ENCODE measurements at regions not wholly inside any gene's neighbourhood (a gene's known extent, or its start where the extent isn't known, plus 50 kb on each side); places are given as distances from the start of the nearest gene placed in this dataset.

- no peak for DNase-seq
These were observed 66.1 kb downstream of the LEPR start for GRCh38 chr1:65486613-65487012.

DNA sequence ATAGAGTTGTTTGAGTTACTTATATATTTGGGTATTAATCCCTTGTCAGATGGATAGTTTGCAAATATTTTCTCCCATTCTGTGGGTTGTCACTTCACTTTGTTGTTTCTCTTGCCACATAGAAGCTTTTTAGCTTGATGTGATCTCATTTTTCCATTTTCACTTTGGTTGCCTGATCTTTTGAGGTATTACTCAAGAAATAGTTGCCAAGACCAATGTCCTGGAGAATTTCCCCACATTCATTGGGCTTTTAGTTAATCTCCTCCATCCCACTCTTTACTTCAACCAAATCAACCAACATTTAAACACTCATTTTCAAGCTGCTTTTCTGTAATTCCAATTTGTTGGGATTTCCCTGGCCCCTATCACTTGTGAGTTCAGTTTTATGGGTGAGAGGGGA, 69.0 kb downstream of the LEPR start:
- no peak for DNase-seq

DNA sequence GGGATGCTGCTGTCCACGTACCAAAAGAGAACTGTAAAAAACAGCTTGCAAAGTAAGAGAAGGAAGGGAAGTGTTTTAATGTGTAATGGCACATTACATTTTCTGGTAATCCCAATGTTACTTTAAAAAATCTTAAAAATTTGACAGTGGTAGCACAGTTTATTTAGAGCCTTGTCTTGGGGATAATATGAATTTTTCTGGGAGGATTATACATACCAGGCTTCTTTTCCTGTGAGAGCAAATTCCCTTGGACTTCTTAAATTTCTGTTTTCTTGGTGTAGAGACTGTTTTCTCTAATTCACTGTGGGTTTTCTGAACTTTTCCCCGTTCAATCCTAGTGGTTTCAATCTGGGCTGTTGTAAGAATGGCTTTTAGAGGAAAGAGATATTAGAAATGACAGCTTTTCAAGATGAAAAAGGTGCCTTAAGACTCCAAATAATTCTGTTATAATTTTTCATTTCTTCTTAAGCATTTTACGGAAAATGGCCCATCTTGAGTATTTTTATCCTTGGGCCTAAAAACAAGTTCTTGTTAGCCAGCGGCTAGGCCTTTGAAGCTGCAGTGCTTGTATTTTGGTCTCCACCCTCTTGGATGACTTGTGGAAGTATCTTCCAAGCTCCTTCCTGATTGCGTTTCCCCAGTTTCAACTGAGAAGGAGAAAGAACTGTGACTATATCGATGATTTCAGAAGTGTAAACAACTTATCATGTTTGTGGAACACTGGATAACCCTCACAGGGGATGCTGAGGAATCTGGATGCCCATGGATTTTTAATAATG, 70.0 kb downstream of the LEPR start:
- no peak for DNase-seq

- no peak for DNase-seq
These were observed 71.0 kb downstream of the LEPR start for GRCh38 chr1:65491472-65491871.

DNA sequence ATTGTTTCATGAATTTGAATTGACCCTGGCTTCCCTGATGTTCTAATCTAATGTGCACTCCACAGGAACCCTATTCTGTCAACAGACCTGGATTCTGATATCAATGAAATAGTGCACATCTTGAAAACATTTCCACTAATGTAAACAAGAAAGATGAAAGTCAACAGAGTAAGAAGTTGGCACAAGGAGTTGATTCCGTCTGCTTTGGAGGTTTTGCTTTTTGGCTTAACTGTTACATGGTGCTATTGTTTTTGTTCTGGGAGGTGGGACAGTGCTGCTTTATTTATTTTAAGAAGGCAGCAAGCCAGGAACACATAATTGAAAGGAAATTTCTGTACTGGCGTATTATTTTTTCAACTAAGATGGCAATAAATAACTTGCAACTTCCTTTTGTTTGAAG, 73.3 kb downstream of the LEPR start:
- no peak for DNase-seq

- DNase-seq: no peak
These were observed 74.2 kb downstream of the LEPR start for GRCh38 chr1:65494671-65495070.

- DNase-seq: no peak
These were observed 74.7 kb downstream of the LEPR start for GRCh38 chr1:65495137-65495536.

DNA sequence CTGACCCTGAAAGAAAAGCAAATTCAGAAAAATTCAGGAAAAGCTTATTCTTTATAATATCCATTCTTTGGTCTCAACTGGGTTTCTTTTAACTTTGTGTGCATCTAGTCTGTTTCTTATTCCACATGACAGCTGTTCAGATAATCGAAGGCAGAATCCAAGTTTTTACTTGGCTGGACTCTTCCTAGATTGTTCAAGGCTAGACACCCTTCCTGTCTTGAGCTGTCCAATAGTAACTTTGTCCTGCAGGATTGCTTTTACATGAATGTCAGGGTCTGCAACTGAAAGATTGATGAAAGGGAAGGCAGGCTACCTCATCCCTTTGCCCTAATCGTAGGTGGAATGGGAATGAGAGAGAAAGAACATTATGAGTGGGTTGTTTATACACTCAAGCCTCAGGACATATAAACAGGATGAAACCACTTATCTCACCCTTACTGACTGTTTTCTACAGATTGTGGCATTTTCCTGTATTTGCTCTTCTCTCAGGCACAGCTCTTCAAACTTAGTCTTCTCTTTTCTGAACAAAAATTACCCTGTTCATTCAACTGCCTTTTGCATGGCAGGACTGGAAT, 76.9 kb downstream of the LEPR start:
- DNase-seq: no peak

- no peak for DNase-seq
These were observed 83.0 kb downstream of the LEPR start for GRCh38 chr1:65503427-65503826.

DNA sequence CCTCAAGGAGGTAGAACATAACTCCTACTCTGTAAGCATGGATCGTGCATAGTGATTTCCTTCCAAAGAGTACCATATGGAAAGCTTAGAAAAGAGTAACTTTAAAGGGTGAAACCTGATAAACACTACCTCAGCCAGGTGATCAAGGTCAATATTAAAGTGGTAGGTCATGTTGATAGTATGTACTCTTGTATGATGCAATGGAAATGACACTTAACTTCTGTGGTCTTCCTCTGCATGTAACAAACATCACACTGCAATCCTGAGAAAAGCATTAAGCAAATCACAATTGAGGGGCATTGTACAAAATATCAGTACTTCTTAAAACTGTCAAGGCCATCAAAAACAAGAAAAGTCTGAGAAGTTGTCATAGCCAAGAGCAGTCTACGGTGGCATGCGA, 83.8 kb downstream of the LEPR start:
- DNase-seq: no peak

DNA sequence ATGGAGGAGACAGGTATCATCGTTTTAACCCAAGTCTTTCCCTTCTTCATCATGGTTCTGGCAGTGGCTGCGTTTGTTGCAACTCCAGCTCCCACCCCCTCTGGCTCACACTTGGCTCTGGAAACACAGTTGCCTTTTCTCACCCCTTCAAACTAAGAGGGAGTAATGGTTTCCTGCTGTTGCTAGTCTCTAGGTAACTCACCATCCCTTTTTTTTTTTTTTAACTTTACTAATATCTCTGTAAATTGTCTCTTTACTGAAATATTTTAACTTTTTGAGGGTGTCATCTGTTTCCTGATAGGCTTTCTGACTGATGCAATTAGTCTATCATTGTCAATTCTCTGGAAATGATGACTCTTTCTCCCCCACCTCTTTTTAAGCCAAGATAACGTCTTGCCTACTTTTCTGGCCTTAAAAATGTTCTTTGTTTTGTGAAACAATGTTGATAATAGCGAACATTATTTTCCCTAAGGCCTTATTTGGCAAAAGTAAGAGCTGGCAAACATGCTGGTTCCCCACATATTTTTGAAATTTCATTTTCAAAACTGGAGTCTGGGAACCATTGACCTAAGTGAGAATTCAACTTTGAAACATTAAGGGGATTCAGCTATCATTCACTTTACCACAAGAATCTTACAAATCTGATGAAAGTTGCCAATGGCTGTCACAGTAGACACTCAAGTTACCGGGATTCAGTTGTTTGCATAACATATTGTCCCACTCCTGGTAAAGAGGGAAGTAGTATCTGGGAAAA, 85.3 kb downstream of the LEPR start:
- DNase-seq: no peak

DNA sequence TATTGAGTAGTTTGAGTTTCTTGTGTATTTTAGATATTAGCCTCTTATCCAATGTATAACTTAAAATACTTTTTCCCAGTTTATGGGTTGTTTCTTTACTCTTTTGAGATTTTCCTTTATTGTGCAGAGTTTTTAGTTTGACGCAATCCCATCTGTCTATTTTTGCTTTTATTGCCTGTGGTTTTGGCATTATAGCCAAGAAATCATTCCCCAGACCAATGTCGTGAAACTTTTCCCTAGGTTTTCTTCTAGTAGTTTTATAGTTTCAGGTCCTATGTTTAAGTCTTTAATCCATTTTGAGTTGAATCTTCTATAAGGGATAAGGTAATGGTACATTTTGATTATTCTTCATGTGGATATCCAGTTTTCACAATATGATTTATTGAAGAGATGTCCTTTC, 87.6 kb downstream of the LEPR start:
- no peak for DNase-seq

DNA sequence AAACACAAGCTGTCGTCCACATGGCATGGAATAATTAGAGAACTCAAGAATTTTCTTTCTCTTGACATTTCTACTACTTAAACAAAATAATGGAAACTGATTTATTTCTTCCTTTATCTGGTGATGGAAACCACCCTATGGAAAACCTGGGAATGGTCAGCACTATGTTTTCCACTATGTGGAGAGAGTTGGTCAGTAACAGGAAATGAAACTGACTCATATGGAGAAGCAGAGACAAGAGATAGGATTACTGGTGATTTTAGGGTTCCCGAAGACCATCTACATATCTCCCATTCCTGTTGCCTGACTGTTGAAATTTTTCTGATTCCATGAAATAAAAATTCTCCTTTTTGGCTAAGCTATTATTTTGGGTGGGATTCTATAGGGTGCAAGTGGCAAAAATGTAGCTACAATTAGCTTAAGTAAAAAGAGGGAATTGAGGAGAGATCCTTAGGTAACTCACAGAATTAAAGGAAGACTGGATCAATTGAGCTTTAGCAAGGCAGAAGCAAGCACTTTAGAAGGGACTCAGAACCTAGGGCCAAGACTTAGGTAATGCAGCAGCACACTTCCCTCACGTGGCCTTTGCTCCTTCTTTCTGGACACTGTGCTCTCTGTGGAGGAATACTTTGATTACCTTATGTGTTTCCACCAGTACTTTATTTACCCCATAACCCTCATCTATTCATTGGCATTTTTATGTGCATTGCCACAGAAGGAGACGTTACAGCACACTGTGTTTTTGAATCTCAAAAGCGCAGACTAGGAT, 89.6 kb downstream of the LEPR start:
- DNase-seq: no peak

- DNase-seq: no peak
These were observed 90.5 kb downstream of the LEPR start for GRCh38 chr1:65510961-65511360.

DNA sequence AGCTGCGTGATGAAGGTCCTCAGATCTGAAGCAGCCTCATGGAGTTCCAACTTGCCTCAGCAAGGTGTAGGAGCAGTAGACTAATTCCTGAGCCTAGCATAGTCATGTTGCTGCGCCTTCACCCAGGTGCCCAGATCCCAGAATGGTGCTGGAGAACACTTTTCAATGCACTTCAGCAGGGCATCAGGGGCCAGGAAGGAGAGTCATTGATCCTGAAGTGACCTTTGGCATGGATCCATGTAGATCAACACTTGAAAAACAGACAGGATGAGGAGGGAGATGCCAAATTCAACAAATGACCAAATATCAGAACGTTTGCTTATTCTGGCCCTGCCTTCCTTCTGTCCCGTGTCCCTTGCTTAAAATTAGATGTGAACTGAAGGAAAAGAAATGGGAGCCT, 91.9 kb downstream of the LEPR start:
- DNase-seq: no peak

DNA sequence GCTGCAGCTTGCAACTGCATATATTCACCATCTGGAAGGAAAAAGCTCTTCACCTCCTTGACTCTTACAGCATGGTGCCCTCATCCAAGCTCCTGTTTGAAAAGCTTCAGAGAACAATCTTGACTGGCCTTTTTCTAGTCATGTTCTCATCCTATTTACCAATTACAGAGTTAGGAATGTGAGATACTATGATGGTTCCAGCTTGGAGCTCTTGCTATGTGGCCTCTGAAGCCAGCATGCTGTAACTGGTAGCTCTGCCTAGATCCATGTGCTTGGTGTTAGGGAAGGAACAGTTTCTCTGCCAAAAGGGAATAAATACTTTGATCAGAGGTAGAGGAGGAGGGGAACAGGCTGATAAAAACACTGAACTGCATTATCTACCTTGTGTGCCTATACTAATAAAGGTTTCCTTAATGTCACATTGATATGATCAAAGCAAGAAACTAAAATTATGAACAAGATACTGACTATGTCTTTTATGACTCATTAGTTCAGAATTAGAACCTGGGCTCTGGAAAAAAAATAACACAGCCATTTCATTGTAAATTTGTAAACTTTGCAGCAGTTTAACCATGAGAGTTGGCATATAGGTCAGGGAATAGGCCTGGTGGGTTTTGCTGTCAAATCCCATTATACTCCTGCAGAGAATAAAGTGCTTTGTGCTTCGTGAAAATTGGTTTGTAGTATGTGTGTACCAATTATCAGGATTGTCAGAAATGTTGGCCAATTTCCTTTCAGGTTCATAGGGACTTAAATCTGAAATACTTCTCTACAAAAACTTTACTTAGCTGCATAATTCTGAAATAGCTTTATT, 92.7 kb downstream of the LEPR start:
- no peak for DNase-seq

- DNase-seq: no peak
These were observed 93.6 kb downstream of the LEPR start for GRCh38 chr1:65514041-65514440.

DNA sequence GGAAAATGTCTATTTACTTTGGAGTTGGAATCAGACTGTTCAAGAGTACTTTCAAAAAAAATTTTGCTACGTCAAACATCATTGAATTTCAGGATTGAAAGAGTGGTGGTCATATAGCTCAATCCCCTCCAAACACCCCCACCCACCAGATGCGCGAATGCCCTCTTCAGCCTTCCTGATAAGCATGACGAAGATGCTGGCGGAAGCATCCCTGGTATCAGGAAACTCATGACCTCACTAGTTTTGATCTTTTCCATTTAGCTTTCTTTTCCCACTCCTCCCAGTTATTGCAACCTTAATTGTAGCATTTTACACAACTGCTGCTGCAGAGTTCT, 104.4 kb downstream of the LEPR start:
- no peak for DNase-seq

DNA sequence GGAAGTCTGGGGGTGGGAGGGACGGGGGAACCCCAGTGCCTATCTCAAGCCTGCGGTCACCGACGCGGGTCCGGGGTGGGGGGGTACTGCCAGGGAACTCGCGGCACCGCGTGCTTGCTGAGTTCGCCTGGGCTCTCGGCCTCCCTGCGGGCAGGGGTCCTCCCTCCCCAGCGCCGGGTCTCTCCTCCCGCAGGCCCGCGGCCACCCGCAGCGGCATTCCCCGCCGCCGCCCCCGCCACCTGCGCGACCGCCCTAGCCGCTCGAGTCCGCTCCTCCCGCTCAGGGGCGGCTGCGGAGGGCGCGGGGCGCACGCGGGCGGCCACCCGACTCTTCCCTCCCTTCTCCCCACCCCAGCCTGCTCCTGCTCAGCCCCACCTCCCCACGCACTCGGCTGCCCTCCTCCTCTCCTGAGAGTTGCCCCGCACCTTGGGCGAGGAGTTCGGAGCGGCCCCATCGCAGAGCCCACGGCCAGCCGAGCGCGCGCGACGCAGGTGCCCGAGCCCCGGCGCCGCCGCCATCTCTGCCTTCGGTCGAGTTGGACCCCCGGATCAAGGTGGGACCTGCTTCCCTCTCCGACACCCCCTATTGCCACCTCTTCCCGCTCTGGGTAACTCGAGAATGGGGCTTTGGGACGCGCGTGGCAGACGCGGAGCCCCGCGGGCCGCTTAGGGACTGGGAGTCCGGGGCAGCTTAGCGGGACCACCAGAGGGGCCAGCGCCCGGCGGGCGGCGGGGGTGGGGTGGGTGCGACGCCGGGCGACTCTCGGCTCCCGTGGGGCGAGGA, 105.0 kb downstream of the LEPR start:
- no peak for DNase-seq

DNA sequence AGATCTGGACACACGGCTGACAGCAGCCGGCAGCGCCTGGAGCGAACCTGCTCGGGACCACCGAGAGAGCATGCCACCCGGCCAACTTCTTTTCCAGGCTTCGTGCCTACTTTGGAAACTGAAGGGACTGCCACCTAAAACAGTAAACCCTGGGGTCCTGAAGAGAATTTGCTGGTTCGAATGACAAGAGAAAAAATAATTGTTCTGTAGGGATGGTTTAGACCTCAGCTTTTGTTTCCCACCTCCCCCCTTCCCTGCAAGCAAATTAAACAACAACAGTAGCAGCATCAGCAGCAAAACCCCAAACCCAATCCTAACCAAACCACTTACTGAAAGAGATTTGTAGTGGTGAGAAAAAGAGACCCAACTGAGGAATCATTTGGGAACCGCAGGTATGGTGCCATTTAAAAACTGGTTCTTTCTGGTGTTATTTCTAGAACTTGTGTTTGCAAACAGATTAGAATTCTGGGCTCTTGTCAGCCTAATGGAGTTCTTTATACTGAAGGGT, 105.6 kb downstream of the LEPR start:
- no peak for DNase-seq

DNA sequence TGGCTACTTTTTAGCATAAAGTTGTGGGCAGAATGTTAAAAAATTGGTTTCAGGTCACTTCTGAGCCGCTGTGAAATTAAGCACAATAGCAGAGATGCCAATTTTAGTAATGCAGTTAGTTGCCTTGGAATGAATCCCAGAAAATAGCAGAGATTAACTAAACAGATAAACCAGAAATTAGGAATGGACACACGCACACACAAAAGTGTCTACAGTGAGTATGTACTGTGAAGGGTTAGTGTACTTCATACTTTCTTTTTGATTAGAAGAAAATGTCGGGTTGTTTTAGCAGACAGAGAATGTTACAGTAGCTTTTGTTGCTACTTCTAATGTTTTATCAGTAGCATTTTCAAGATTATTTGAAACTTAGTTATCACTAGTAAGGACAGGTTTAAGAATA, 106.7 kb downstream of the LEPR start:
- DNase-seq: no peak
